ENCODE measurements at regions not wholly inside any gene's neighbourhood (a gene's known extent, or its start where the extent isn't known, plus 50 kb on each side); places are given as distances from the start of the nearest gene placed in this dataset.

- TF ChIP-seq, protein P1, sequence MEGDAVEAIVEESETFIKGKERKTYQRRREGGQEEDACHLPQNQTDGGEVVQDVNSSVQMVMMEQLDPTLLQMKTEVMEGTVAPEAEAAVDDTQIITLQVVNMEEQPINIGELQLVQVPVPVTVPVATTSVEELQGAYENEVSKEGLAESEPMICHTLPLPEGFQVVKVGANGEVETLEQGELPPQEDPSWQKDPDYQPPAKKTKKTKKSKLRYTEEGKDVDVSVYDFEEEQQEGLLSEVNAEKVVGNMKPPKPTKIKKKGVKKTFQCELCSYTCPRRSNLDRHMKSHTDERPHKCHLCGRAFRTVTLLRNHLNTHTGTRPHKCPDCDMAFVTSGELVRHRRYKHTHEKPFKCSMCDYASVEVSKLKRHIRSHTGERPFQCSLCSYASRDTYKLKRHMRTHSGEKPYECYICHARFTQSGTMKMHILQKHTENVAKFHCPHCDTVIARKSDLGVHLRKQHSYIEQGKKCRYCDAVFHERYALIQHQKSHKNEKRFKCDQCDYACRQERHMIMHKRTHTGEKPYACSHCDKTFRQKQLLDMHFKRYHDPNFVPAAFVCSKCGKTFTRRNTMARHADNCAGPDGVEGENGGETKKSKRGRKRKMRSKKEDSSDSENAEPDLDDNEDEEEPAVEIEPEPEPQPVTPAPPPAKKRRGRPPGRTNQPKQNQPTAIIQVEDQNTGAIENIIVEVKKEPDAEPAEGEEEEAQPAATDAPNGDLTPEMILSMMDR (IDR thresholded peaks at IDR 0.05; ENCODE audit: low read length): no peak
- TF ChIP-seq EZH2 (IDR thresholded peaks at IDR 0.05; ENCODE audit: borderline replicate concordance, low read length): no peak
Measured at GRCh38 chr12:107462428-107463332, 222.9 kb upstream of the PWP1 start.

All from OCI-LY1 (cell line).